ENCODE measurements at regions not wholly inside any gene's neighbourhood (a gene's known extent, or its start where the extent isn't known, plus 50 kb on each side); places are given as distances from the start of the nearest gene placed in this dataset.

DNA sequence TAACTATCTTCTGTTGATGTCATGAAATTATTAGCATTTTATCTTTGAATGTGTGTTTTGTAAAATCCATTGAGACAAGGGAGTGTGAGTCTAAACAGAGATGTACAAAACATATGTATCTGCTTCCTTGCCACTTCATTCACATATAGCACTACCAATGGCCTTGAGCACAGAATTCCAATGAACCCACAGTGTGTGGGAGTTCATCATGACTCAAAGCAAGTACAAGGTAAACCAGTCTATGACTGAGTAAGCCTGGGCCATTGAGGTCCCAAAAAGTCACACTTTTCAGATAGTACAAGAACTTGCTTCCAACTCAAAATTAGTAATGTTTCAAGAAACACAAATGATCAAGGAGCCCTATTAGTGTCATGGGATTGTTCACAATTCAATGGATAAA, 218.6 kb downstream of the MANEA start:
- H3K27ac ChIP-seq: no peak overlapping the region
- no peak overlapping the region for H3K4me3 ChIP-seq

DNA sequence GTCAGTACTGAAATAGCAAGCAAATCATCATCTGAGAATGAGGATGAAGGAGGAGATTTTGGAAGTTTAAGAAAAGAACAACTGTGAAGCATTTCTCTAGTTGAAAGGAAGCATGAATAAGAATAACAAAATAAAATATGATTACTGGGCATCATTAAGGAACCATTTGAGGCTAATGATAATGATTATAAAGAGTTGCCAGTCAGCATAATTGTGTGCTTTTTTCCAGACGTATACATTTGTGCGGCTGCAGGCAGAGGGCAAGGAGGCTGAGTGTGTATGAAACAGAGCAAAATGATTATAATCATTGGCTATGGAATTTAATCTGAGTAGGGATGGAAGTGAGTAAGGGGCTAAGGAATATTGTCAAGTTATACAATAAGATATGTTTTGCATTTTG, 218.7 kb upstream of the FUT9 start:
- no peak overlapping the region for H3K27ac ChIP-seq
- no peaks in the 10 kb centered on the region for H3K4me1 ChIP-seq (ENCODE audit: control insufficient read depth in 1 of 2, low read depth in 2 of 2)
- no peaks in the 10 kb centered on the region for H3K36me3 ChIP-seq
- TF ChIP-seq, protein P1, sequence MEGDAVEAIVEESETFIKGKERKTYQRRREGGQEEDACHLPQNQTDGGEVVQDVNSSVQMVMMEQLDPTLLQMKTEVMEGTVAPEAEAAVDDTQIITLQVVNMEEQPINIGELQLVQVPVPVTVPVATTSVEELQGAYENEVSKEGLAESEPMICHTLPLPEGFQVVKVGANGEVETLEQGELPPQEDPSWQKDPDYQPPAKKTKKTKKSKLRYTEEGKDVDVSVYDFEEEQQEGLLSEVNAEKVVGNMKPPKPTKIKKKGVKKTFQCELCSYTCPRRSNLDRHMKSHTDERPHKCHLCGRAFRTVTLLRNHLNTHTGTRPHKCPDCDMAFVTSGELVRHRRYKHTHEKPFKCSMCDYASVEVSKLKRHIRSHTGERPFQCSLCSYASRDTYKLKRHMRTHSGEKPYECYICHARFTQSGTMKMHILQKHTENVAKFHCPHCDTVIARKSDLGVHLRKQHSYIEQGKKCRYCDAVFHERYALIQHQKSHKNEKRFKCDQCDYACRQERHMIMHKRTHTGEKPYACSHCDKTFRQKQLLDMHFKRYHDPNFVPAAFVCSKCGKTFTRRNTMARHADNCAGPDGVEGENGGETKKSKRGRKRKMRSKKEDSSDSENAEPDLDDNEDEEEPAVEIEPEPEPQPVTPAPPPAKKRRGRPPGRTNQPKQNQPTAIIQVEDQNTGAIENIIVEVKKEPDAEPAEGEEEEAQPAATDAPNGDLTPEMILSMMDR (IDR thresholded peaks at IDR 0.05): no peak
- DNase-seq (ENCODE audit: low spot score) (no peak), ATAC-seq (ENCODE audit: insufficient number of reproducible peaks, low FRiP score, low read depth) (no peak)
- no peak overlapping the region for H3K4me3 ChIP-seq
- no peaks in the 10 kb centered on the region for H3K27me3 ChIP-seq (replicated peaks; ENCODE audit: insufficient read depth)
- no peaks in the 10 kb centered on the region for H3K9me3 ChIP-seq

More for the DNA sequence above, 218.6 kb downstream of the MANEA start:
- Histone ChIP-seq H3K9me3 (no peaks in the 10 kb centered on the region), H3K36me3 (no peaks in the 10 kb centered on the region), H3K27me3 (replicated peaks; ENCODE audit: insufficient read depth) (no peaks in the 10 kb centered on the region), H3K4me1 (ENCODE audit: control insufficient read depth in 1 of 2, low read depth in 2 of 2) (no peaks in the 10 kb centered on the region)
- TF ChIP-seq, protein P1 (IDR thresholded peaks at IDR 0.05): no peak
- ATAC-seq (ENCODE audit: insufficient number of reproducible peaks, low FRiP score, low read depth) (no peak), DNase-seq (ENCODE audit: low spot score) (no peak)

DNA sequence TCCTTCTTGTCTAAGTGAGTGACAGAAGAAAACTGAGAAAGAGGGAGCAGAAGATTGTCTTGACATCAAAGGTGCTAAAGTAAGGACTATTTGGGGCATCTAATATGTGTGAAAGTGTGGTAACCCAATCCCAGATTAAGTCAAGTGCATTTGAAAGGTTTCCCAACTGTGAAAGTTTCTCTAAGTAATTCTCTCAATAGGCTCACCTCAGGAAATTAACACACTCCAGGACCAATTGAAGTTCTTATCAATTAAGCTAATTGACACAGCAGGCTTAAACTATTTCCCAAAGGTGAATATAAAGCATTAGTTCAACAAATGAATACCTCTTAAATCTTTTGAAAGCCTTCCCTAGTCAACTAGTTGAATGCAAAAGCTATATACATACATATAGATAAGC, 212.8 kb upstream of the FUT9 start:
- no peak overlapping the region for H3K27ac ChIP-seq
- ATAC-seq (ENCODE audit: insufficient number of reproducible peaks, low FRiP score, low read depth) (no peak), DNase-seq (ENCODE audit: low spot score) (no peak)
- no peaks in the 10 kb centered on the region for H3K9me3 ChIP-seq
- no peak overlapping the region for H3K4me3 ChIP-seq
- H3K36me3 ChIP-seq: no peaks in the 10 kb centered on the region
- TF ChIP-seq, protein P1 (IDR thresholded peaks at IDR 0.05): no peak
- H3K4me1 ChIP-seq (ENCODE audit: control insufficient read depth in 1 of 2, low read depth in 2 of 2): no peaks in the 10 kb centered on the region
- peaks cover 3% of the 10 kb centered on the region for H3K27me3 ChIP-seq (replicated peaks; ENCODE audit: insufficient read depth)

DNA sequence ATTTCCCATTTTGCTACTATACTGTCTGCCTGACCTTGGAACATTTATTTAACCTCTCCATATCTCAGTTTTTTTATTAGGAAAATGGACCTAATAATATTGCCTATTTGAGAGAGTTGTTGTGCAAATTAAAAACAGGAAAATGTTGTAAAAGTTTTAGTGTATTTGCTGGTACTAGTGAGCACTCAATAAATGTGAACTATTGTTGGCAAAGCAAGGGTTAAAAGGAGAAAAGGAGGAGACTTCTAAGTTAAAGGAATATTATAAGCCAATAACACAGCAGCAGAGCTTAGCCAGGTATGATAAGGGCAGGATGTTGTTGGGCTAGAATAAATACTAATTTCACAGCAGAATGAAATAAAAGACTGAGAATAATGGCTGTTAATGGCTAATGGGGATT, 211.9 kb upstream of the FUT9 start:
- H3K27me3 ChIP-seq (replicated peaks; ENCODE audit: insufficient read depth): peaks cover 3% of the 10 kb centered on the region
- ATAC-seq (ENCODE audit: insufficient number of reproducible peaks, low FRiP score, low read depth): no peak
- TF ChIP-seq, protein P1 (IDR thresholded peaks at IDR 0.05): no peak
- no peaks in the 10 kb centered on the region for H3K4me1 ChIP-seq (ENCODE audit: control insufficient read depth in 1 of 2, low read depth in 2 of 2)
- no peaks in the 10 kb centered on the region for H3K36me3 ChIP-seq
- H3K9me3 ChIP-seq: no peaks in the 10 kb centered on the region
- no peak for DNase-seq (ENCODE audit: low spot score)
- no peak overlapping the region for H3K27ac ChIP-seq
- no peak overlapping the region for H3K4me3 ChIP-seq

DNA sequence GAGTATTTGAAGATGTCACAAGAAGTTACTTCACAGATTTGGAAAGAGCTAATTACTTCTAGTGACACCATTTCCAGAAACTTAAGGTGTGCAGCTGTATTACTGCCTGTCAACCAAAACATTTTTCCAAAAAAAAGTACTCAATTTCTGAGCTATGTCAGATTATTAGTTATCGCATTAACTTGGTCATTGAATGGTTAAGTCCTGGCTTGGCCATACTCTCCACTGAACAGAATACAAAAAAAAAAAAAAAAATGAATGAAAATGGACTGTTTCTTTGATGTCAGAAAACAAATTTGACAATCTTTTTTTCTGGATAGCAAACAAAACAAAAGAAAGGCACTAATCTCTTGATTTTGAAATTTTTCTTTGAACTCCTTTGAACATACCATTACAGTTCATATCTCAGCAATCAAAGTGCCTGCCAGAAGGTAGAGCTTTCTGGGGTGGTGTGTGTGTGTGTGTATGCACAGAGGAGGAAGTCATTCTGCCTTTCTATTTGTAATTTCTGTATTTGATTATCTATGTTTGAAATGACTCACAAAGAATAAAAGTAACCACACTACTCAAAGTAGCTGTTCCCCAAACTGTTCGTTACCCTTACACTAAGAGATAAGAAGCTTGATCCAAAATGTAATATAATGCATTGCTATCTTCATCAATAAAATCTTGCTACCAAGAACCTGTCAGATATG, 210.8 kb upstream of the FUT9 start:
- no peak overlapping the region for H3K4me3 ChIP-seq
- ATAC-seq (ENCODE audit: insufficient number of reproducible peaks, low FRiP score, low read depth): no peak
- H3K4me1 ChIP-seq (ENCODE audit: control insufficient read depth in 1 of 2, low read depth in 2 of 2): no peaks in the 10 kb centered on the region
- TF ChIP-seq, protein P1 (IDR thresholded peaks at IDR 0.05): no peak
- no peak overlapping the region for H3K27ac ChIP-seq
- peaks cover 3% of the 10 kb centered on the region for H3K27me3 ChIP-seq (replicated peaks; ENCODE audit: insufficient read depth)
- no peak for DNase-seq (ENCODE audit: low spot score)
- no peaks in the 10 kb centered on the region for H3K36me3 ChIP-seq
- no peaks in the 10 kb centered on the region for H3K9me3 ChIP-seq

All from thoracic aorta (tissue), 2 donors.